ENCODE measurements at regions not wholly inside any gene's neighbourhood (a gene's known extent, or its start where the extent isn't known, plus 50 kb on each side); places are given as distances from the start of the nearest gene placed in this dataset.

GRCh38 chr3:87073496-87074145 lies 82.7 kb upstream of the VGLL3 start:
- no peak for DNase-seq (ENCODE audit: extremely low spot score)
- Histone ChIP-seq H3K27me3 (no peaks in the 10 kb centered on the region), H3K9me3 (no peaks in the 10 kb centered on the region), H3K4me3 (no peak overlapping the region), H3K27ac (replicated peaks in 1 of 4) (no peak overlapping the region), H3K36me3 (no peaks in the 10 kb centered on the region), H3K4me1 (no peaks in the 10 kb centered on the region)
- intact Hi-C loops (cut with DNase I): no loop called here
- WGBS: 77% methylated on average over 7 of the region's 7 CpGs
- TF ChIP-seq POLR2A (IDR thresholded peaks at IDR 0.05; ENCODE audit: low read depth) (no peak), POLR2AphosphoS5 (IDR thresholded peaks at IDR 0.05) (no peak), EP300 (IDR thresholded peaks at IDR 0.05) (no peak), CTCF (IDR thresholded peaks at IDR 0.05) (no peak)

- H3K27ac ChIP-seq (replicated peaks in 1 of 4): no peak overlapping the region
- no peaks in the 10 kb centered on the region for H3K4me1 ChIP-seq
- intact Hi-C loops (cut with DNase I): no loop called here
These were observed 81.5 kb upstream of the VGLL3 start for GRCh38 chr3:87072446-87072845.

GRCh38 chr3:87069971-87070370 lies 79.0 kb upstream of the VGLL3 start:
- Histone ChIP-seq H3K9me3 (no peaks in the 10 kb centered on the region), H3K36me3 (no peaks in the 10 kb centered on the region), H3K27ac (replicated peaks in 1 of 4) (no peak overlapping the region), H3K4me3 (no peak overlapping the region), H3K4me1 (no peaks in the 10 kb centered on the region), H3K27me3 (no peaks in the 10 kb centered on the region)
- intact Hi-C loops (cut with DNase I): no loop called here
- TF ChIP-seq POLR2AphosphoS5 (IDR thresholded peaks at IDR 0.05): no peak
- WGBS: 76% methylated on average over 6 of the region's 6 CpGs
- DNase-seq (ENCODE audit: extremely low spot score): no peak

More at GRCh38 chr3:87072446-87072845, 81.5 kb upstream of the VGLL3 start:
- DNase-seq (ENCODE audit: extremely low spot score): no peak
- TF ChIP-seq EP300 (IDR thresholded peaks at IDR 0.05) (no peak), POLR2A (IDR thresholded peaks at IDR 0.05; ENCODE audit: low read depth) (no peak), CTCF (IDR thresholded peaks at IDR 0.05) (no peak), POLR2AphosphoS5 (IDR thresholded peaks at IDR 0.05) (no peak)
- Histone ChIP-seq H3K27me3 (no peaks in the 10 kb centered on the region), H3K36me3 (no peaks in the 10 kb centered on the region), H3K4me3 (no peak overlapping the region), H3K9me3 (no peaks in the 10 kb centered on the region)

GRCh38 chr3:87069021-87069420 lies 78.1 kb upstream of the VGLL3 start:
- no peak for DNase-seq (ENCODE audit: extremely low spot score)
- intact Hi-C loops (cut with DNase I): no loop called here
- Histone ChIP-seq H3K36me3 (no peaks in the 10 kb centered on the region), H3K4me3 (no peak overlapping the region), H3K27me3 (no peaks in the 10 kb centered on the region), H3K27ac (replicated peaks in 1 of 4) (no peak overlapping the region), H3K4me1 (no peaks in the 10 kb centered on the region), H3K9me3 (no peaks in the 10 kb centered on the region)
- TF ChIP-seq CTCF (IDR thresholded peaks at IDR 0.05) (no peak), POLR2AphosphoS5 (IDR thresholded peaks at IDR 0.05) (no peak), EP300 (IDR thresholded peaks at IDR 0.05) (no peak), POLR2A (IDR thresholded peaks at IDR 0.05; ENCODE audit: low read depth) (no peak)
- 77% methylated on average over 5 of the region's 5 CpGs for WGBS

GRCh38 chr3:87062685-87063084 lies 71.7 kb upstream of the VGLL3 start:
- no peaks in the 10 kb centered on the region for H3K9me3 ChIP-seq
- intact Hi-C loops (cut with DNase I): no loop called here
- H3K27ac ChIP-seq (replicated peaks in 1 of 4): no peak overlapping the region
- H3K4me1 ChIP-seq: no peaks in the 10 kb centered on the region
- H3K36me3 ChIP-seq: no peaks in the 10 kb centered on the region
- H3K4me3 ChIP-seq: no peak overlapping the region
- no peaks in the 10 kb centered on the region for H3K27me3 ChIP-seq
- TF ChIP-seq POLR2A (IDR thresholded peaks at IDR 0.05; ENCODE audit: low read depth) (no peak), EP300 (IDR thresholded peaks at IDR 0.05) (no peak), POLR2AphosphoS5 (IDR thresholded peaks at IDR 0.05) (no peak), CTCF (IDR thresholded peaks at IDR 0.05) (no peak)
- DNase-seq (ENCODE audit: extremely low spot score): no peak
- 92% methylated on average over 3 of the region's 3 CpGs for WGBS

Measured in esophagus muscularis mucosa (tissue), 4 donors.